Fibroblast of mammary gland (primary cell): ENCODE measurements at regions not wholly inside any gene's neighbourhood (a gene's known extent, or its start where the extent isn't known, plus 50 kb on each side); places are given as distances from the start of the nearest gene placed in this dataset.

Experiments used
- DNase-seq: peaks from one replicate; pipeline ENCODE4 v3.0.0-alpha.2; 2010; ENCODE audit warnings: low read depth
- H3K4me3 ChIP-seq: 2 replicates; pipeline ENCODE4 v1.5.1; 2011; ENCODE audit warnings: low read depth, mild to moderate bottlenecking, low read length, moderate library complexity; ENCODE audit not compliant: control insufficient read depth
- TF ChIP-seq, protein P1 (sequence below): conservative IDR thresholded peaks from 2 replicates; pipeline ENCODE4 v1.5.1; 2011; ENCODE audit warnings: low read depth, low read length, inconsistent platforms; ENCODE audit not compliant: control insufficient read depth, insufficient read depth

DNA sequence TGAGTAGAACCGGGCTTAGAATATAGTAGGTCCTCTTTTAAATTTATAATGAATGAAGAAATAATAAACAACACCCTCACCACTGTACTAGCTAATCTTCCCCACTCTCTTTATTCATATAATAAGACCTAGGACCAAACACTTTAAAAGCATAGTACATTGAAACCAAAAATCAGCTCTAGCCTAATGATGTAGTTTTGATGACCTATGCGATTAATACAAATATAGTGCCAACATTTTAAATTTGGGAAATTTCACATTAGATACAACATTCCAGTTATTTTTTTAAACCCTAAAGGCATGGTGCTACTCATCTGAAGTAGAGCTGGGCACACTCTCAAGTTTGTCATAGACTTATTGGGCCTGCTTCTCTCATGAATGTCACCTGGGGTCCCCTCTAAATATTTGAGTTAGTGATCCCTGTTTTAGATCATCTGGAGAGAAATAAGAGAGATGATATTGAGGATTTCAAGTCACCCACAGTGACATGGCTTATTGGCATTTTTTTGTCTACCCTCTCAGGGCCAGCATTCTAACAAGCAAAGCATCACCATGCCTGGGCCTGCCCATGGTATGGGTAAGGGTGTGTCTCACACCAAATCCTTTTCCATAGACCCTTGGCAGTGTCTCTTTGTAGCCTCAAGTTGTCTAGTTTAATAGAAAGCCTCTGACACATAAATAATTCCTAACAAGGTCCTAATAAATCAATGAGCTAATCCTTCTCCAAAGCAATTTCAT is 319.8 kb downstream of the HIVEP2 start:
- TF ChIP-seq, protein P1, sequence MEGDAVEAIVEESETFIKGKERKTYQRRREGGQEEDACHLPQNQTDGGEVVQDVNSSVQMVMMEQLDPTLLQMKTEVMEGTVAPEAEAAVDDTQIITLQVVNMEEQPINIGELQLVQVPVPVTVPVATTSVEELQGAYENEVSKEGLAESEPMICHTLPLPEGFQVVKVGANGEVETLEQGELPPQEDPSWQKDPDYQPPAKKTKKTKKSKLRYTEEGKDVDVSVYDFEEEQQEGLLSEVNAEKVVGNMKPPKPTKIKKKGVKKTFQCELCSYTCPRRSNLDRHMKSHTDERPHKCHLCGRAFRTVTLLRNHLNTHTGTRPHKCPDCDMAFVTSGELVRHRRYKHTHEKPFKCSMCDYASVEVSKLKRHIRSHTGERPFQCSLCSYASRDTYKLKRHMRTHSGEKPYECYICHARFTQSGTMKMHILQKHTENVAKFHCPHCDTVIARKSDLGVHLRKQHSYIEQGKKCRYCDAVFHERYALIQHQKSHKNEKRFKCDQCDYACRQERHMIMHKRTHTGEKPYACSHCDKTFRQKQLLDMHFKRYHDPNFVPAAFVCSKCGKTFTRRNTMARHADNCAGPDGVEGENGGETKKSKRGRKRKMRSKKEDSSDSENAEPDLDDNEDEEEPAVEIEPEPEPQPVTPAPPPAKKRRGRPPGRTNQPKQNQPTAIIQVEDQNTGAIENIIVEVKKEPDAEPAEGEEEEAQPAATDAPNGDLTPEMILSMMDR, result no peak
- H3K4me3 ChIP-seq, result no peak overlapping the region
- DNase-seq, result no peak

DNA sequence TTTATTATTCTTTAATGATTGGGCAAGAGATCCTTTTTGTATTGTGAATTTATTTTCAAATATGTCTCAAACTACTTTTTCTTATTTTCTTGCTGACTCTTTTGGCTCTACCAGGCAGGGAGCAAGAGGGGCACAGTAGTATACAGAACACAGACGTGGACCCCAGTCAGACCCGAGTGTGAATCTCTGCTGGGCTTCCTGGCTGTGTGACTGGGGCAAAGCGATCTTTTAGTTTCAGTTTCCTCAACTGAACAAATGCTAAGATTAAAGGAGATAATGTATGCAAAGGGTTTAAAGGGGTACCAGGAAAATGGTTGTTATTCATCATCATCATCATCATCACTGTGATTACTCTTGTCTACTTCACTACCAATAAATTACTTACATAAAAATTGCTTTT is 317.5 kb downstream of the HIVEP2 start:
- TF ChIP-seq, protein P1, result no peak
- no peak for DNase-seq
- H3K4me3 ChIP-seq, result no peak overlapping the region

DNA sequence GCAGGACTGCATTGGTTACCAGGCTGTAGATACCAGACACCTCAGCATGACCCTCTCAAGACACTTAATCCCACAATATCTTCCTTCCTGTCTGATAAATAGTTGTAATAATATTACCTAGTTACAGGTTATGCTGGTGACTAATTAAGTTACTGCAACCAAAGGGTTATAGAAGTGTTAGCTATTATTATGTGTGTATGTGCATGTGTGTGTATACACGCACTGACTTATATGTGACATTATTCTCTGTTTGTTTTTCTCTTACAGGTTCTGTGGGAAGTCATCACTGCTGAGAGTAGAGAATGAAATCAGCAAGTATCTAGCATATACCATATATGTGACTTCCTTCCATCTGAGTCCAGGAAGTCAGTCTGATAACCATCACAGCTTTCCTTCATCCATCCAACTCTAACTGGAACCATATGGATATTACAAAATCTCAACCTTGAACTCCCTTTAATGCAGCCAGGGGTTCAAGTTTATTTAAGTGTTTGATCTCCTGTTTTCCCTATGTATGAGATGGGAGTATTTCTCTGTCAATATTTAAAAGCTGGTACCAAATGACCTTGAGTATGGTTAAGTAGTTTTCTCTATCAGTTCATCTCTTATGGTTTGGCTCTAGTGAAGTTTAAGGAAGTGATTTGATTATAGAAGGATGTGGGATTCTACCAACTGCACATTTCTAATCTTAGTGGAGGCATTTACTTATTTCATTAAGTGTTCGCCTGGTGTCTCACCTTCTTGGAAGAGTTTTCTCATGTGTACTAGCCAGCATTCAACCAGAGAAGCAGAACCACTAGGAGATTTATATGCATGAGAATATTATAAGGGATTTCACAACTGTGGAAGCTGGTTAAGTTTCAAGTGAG is 313.2 kb downstream of the HIVEP2 start:
- DNase-seq, result no peak
- TF ChIP-seq, protein P1, result no peak

DNA sequence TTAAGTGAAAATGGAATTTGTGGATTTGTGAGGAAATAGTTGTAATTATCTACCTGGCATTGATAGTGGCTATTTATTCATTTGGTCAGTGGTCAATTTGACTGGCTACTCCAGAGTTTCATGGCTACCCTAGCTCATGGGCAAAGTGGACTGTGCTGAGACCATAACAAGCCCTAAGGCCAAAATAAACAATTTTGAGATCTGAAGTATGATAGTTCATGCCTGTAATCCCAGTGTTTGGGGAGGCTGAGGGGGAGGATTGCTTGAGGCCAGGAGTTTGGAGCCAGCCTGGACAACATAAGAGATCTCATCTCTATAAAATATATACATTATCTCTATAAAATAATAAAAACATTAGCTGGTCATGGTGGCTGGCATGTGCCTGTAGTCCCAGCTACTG is 311.7 kb downstream of the HIVEP2 start:
- DNase-seq, result no peak
- no peak overlapping the region for H3K4me3 ChIP-seq
- TF ChIP-seq, protein P1, result no peak

More for the DNA sequence above, 313.2 kb downstream of the HIVEP2 start:
- H3K4me3 ChIP-seq, result no peak overlapping the region

DNA sequence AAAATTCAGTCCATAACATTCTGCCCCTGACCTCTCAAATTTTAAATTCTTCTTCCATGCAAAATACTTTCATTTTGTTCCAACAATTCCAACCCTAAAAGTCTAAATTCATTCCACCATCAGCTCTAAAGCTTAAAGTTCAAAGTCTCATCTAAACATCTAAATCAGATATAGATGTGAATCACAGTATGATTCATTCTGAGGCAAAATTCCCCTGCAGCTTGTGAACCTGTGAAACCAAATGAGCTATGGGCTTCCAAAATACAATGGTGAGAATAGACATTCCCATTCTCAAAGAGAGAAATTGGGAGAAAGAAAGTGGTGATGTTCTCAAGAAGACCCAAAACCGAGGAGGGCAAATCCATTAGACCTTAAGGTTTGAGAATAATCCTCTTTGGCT is 309.8 kb downstream of the HIVEP2 start:
- DNase-seq, result peak; percentile 48
- TF ChIP-seq, protein P1, result no peak
- no peak overlapping the region for H3K4me3 ChIP-seq

DNA sequence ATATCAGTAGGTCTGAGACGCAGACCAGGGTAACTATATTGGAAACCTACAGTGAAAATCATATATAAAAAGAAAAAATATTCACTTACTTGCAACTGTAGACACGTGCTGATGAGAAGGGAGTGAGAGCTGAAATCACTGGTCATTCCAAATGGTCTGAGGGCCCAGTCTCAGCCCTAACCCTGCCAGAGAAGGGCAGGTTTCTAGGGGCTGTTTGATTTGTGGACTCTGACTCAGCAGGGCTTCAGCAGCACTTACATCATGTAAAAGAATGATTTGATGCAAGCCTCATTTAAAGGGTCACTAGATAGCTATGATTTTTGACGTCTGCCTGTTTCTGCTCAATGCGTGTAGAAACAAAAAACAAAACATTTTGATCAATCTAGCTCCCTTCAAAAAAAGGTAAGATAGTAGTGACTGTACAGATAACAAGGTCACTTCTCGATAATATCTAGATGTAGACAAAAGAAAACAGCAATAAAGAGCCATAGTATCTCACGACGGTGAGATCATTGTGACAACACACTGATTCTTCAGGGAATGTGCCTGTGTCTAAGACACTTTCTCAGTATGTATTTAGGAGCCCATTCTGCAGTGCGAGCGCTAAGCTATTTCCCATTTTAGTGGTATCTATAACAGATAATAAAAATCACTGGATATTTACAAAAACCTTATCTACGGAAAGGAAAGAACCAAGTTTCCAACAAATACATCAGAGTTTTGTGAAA is 307.2 kb downstream of the HIVEP2 start:
- TF ChIP-seq, protein P1, result no peak
- no peak for DNase-seq
- H3K4me3 ChIP-seq, result no peak overlapping the region
